ENCODE measurements at regions not wholly inside any gene's neighbourhood (a gene's known extent, or its start where the extent isn't known, plus 50 kb on each side); places are given as distances from the start of the nearest gene placed in this dataset.

GRCh38 chr1:166570954-166571353 lies 268.3 kb upstream of the POGK start:
- no peak for DNase-seq
- Histone ChIP-seq H3K4me1 (no peaks in the 10 kb centered on the region), H3K27me3 (replicated peaks in 1 of 7) (peaks cover 0 to 8% (median 0%) of the 10 kb centered on the region in 7 donors), H3K9me3 (peaks cover 0 to 5% (median 0%) of the 10 kb centered on the region in 8 donors), H3K27ac (no peak overlapping the region), H3K36me3 (no peaks in the 10 kb centered on the region), H3K4me3 (no peak overlapping the region)
- no peak for TF ChIP-seq POLR2A (IDR thresholded peaks at IDR 0.05)
- no peak for TF ChIP-seq CTCF (IDR thresholded peaks at IDR 0.05 in 8 of 11, conservative IDR thresholded peaks at IDR 0.05 in 3 of 11)
- TF ChIP-seq POLR2AphosphoS5 (IDR thresholded peaks at IDR 0.05), result no peak
- intact Hi-C loops (cut with DNase I; ENCODE audit: low total_unique reads), result no loop called here

GRCh38 chr1:166573199-166573598 lies 266.1 kb upstream of the POGK start:
- no peak for DNase-seq
- TF ChIP-seq POLR2A (IDR thresholded peaks at IDR 0.05), result no peak
- TF ChIP-seq POLR2AphosphoS5 (IDR thresholded peaks at IDR 0.05), result no peak
- TF ChIP-seq CTCF (IDR thresholded peaks at IDR 0.05 in 8 of 11, conservative IDR thresholded peaks at IDR 0.05 in 3 of 11), result no peak
- Histone ChIP-seq H3K4me1 (no peaks in the 10 kb centered on the region), H3K27ac (no peak overlapping the region), H3K36me3 (no peaks in the 10 kb centered on the region), H3K4me3 (no peak overlapping the region), H3K9me3 (no peaks in the 10 kb centered on the region), H3K27me3 (replicated peaks in 1 of 7) (peaks cover 0 to 8% (median 0%) of the 10 kb centered on the region in 7 donors)
- intact Hi-C loops (cut with DNase I; ENCODE audit: low total_unique reads), result no loop called here
- 77 to 93% (median 83%) methylated on average over 1 of the region's 1 CpG for WGBS, 5 donors

- Histone ChIP-seq H3K9me3 (no peaks in the 10 kb centered on the region), H3K27ac (no peak overlapping the region), H3K36me3 (no peaks in the 10 kb centered on the region), H3K27me3 (replicated peaks in 1 of 7) (peaks cover 0 to 7% (median 0%) of the 10 kb centered on the region in 7 donors), H3K4me3 (no peak overlapping the region), H3K4me1 (no peaks in the 10 kb centered on the region)
- WGBS, 5 donors, result 77 to 93% (median 88%) methylated on average over 7 of the region's 7 CpGs
- intact Hi-C loops (cut with DNase I; ENCODE audit: low total_unique reads), result no loop called here
- DNase-seq, result no peak
- TF ChIP-seq POLR2A (IDR thresholded peaks at IDR 0.05) (no peak), CTCF (IDR thresholded peaks at IDR 0.05 in 8 of 11, conservative IDR thresholded peaks at IDR 0.05 in 3 of 11) (no peak), POLR2AphosphoS5 (IDR thresholded peaks at IDR 0.05) (no peak)
Measured at GRCh38 chr1:166579557-166580501, 259.4 kb upstream of the POGK start.

GRCh38 chr1:166588741-166589140 lies 250.5 kb upstream of the POGK start:
- Histone ChIP-seq H3K4me1 (no peaks in the 10 kb centered on the region), H3K36me3 (no peaks in the 10 kb centered on the region), H3K27me3 (replicated peaks in 1 of 7) (peaks cover 0 to 5% (median 0%) of the 10 kb centered on the region in 7 donors), H3K4me3 (no peak overlapping the region), H3K9me3 (no peaks in the 10 kb centered on the region), H3K27ac (no peak overlapping the region)
- no peak for DNase-seq
- WGBS, 5 donors, result 79 to 91% (median 84%) methylated on average over 6 of the region's 6 CpGs
- intact Hi-C loops (cut with DNase I; ENCODE audit: low total_unique reads), result no loop called here
- TF ChIP-seq POLR2A (IDR thresholded peaks at IDR 0.05) (no peak), CTCF (IDR thresholded peaks at IDR 0.05 in 8 of 11, conservative IDR thresholded peaks at IDR 0.05 in 3 of 11) (no peak), POLR2AphosphoS5 (IDR thresholded peaks at IDR 0.05) (no peak)
